ENCODE measurements at regions not wholly inside any gene's neighbourhood (a gene's known extent, or its start where the extent isn't known, plus 50 kb on each side); places are given as distances from the start of the nearest gene placed in this dataset.

GRCh38 chr6:48809245-48809644, 653.8 kb downstream of the MMUT start:
- ChIA-PET CTCF (no interaction called here), POLR2A (no interaction called here)
- H3K27me3 ChIP-seq (ENCODE audit: control insufficient read depth, insufficient read depth, low read length) = no peaks in the 10 kb centered on the region
- no peak for TF ChIP-seq CTCF (IDR thresholded peaks at IDR 0.05; ENCODE audit: insufficient read depth, low read depth, low read length)
- DNase-seq (ENCODE audit: low read depth) = no peak
- H3K36me3 ChIP-seq (ENCODE audit: control insufficient read depth, insufficient read depth, low read length) = no peaks in the 10 kb centered on the region
- H3K4me3 ChIP-seq (ENCODE audit: low read depth, low read length) = no peak overlapping the region

- POLR2A ChIA-PET = interaction anchor here (0.7 kb wide), 1 partner anchor 33 kb away, joined by 7 read pairs; no protein-coding TSS in a partner anchor
- DNase-seq (ENCODE audit: low read depth) = no peak
- H3K4me3 ChIP-seq (ENCODE audit: low read depth, low read length) = no peak overlapping the region
These were observed 664.8 kb downstream of the MMUT start for GRCh38 chr6:48798296-48798695.

GRCh38 chr6:48782225-48782624, 671.2 kb upstream of the PTCHD4 start:
- CTCF ChIA-PET = no interaction called here
- H3K27me3 ChIP-seq (ENCODE audit: control insufficient read depth, insufficient read depth, low read length) = no peaks in the 10 kb centered on the region
- no peaks in the 10 kb centered on the region for H3K36me3 ChIP-seq (ENCODE audit: control insufficient read depth, insufficient read depth, low read length)
- TF ChIP-seq CTCF (IDR thresholded peaks at IDR 0.05; ENCODE audit: insufficient read depth, low read depth, low read length) = no peak
- POLR2A ChIA-PET = no interaction called here
- no peak overlapping the region for H3K4me3 ChIP-seq (ENCODE audit: low read depth, low read length)
- DNase-seq (ENCODE audit: low read depth) = no peak

More at GRCh38 chr6:48798296-48798695, 664.8 kb downstream of the MMUT start:
- no peak for TF ChIP-seq CTCF (IDR thresholded peaks at IDR 0.05; ENCODE audit: insufficient read depth, low read depth, low read length)
- CTCF ChIA-PET = no interaction called here
- Histone ChIP-seq H3K36me3 (ENCODE audit: control insufficient read depth, insufficient read depth, low read length) (no peaks in the 10 kb centered on the region), H3K27me3 (ENCODE audit: control insufficient read depth, insufficient read depth, low read length) (no peaks in the 10 kb centered on the region)

DNA sequence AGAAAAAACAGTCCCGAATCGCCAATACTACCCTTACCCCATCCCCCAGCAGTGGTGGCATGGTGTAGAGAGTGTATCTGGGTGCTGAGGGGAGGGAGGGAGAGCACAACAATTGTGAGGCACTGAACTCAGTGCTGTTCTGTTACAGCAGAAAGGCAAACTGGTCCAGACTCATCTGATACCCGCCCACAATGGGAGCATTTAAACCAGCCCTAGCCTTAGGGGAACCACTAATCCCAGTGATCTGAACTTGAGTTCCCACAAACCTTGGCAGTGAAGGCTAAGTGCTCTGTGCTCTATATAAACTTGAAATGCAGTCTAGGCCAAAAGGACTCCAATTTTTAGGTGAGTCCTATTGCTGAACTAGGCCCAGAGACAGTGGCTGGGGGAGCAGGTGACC, 666.4 kb upstream of the PTCHD4 start:
- Histone ChIP-seq H3K4me3 (ENCODE audit: low read depth, low read length) (no peak overlapping the region), H3K36me3 (ENCODE audit: control insufficient read depth, insufficient read depth, low read length) (no peaks in the 10 kb centered on the region), H3K27me3 (ENCODE audit: control insufficient read depth, insufficient read depth, low read length) (no peaks in the 10 kb centered on the region)
- CTCF ChIA-PET = no interaction called here
- TF ChIP-seq CTCF (IDR thresholded peaks at IDR 0.05; ENCODE audit: insufficient read depth, low read depth, low read length) = no peak
- DNase-seq (ENCODE audit: low read depth) = no peak
- POLR2A ChIA-PET = no interaction called here

GRCh38 chr6:48775157-48775556, 664.2 kb upstream of the PTCHD4 start:
- ChIA-PET POLR2A (no interaction called here), CTCF (interaction anchor here (1.5 kb wide), 1 partner anchor 10 kb away, joined by 7 read pairs; no protein-coding TSS in a partner anchor)
- Histone ChIP-seq H3K4me3 (ENCODE audit: low read depth, low read length) (no peak overlapping the region), H3K27me3 (ENCODE audit: control insufficient read depth, insufficient read depth, low read length) (no peaks in the 10 kb centered on the region), H3K36me3 (ENCODE audit: control insufficient read depth, insufficient read depth, low read length) (no peaks in the 10 kb centered on the region)
- no peak for DNase-seq (ENCODE audit: low read depth)
- TF ChIP-seq CTCF (IDR thresholded peaks at IDR 0.05; ENCODE audit: insufficient read depth, low read depth, low read length) = no peak

Measured in BJ (cell line).